NCI-H1092 (cell line): ENCODE measurements at regions not wholly inside any gene's neighbourhood (a gene's known extent, or its start where the extent isn't known, plus 50 kb on each side); places are given as distances from the start of the nearest gene placed in this dataset.
"Not testable (repeated sequence)": the region's sequence is repeated elsewhere in the genome, so short reads cannot be mapped to it uniquely, and the experiment has no call there.

Source experiments
- DNase-seq: peaks from one replicate; lab custom pipeline; 2025; lab: John Stamatoyannopoulos, UW

DNA sequence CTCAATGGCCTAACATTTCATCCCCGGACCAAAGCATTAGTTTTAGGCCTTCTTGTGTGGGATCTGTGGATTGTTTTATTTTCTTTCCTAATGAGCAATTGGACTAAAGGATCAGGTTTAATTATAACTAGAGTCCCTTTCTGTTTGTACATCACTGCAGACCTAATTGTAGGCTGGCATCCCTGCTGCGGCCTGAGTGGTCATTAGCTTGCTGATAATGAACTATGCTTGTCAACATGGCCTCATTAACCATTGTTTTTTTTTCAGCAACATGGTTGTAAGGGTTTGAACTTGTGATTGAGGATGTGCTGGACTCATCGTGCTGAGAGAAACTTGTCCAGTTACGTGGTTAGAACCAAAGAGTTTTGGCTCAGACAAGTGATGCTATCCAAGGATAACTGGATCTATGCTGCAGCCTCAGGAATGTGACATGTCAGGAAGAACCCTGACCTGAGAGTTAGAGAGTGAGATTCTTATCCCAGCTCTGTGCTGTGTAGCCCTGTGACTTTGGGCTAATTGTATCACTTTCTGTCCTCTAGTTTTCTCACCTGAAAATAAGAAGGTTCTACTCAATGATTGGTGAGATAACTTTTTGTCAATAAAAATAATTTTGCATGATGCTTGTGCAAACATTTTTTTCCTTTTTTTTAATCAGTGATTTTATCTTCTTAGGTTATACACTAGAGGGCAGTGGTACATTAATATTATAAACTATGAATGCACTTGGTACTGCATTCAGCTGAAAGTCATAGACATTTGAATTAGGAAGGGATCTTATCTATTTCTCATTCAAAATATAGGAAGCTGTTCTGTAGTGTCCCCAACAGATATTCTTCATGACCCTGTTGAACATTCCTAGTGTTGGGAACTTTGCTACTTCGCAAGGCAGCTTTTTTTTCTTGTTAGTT lies 140.9 kb downstream of the RNF144B start:
- no peak for DNase-seq

DNA sequence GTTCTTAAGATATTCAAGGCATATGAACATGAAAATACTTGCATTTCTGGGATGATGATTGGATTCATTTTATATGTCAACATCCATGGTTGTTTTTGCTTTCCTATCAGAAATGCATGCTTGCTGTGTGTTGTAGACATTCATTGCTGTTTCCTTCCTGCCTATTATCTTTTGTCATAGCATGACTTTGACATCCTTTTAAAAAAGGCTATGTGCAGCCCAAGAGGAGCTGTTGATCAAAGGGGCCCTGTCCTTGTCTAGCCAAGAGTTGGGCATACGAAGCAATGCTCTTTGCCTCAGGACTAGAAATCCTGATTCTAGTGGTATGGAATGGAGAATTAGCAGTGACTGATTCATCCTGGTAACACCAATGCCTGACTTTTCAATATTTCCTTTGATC lies 143.1 kb downstream of the RNF144B start:
- DNase-seq = no peak

DNA sequence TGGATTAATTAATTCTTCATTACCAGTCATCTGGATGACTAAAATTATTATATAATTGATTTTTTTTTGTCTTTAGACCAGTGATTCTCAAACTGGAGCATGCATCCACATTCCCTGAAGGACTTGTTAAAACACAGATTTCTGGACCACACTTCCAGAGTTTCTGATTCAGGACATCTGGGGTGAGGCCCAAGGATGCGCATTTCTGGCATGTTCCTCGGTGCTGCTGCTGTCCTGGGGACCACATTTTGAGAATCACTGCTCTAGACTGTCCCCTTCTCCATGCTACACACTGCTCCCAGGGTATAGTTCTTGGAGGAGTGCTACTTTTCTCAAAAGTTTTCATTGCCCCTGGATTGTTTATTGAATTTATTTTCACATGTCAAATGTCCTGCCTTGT lies 145.0 kb downstream of the RNF144B start:
- DNase-seq = no peak

GRCh38 chr6:18533793-18534192 lies 146.6 kb downstream of the RNF144B start:
- DNase-seq = no peak

DNA sequence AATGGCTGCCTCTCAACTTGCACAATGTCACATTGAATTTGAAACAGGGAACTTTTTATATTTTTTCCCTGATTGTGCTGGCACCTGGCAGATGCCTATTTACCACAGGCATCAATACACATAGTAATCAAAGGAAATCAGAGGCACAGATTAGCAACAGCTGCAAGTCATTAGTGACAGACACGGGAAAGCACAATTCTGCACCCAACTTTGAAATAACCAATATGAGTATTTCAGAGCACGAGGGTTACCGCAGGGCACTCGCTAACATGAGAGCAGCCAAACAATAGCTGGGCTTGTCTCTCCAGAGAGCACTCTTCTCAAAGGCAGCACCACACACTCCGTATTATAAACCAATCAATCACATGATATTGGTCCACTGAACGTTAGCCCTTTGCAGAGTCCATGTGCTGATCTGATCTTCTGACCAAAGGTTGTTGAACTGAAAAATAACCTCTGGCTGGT lies 149.5 kb downstream of the RNF144B start:
- no peak for DNase-seq

DNA sequence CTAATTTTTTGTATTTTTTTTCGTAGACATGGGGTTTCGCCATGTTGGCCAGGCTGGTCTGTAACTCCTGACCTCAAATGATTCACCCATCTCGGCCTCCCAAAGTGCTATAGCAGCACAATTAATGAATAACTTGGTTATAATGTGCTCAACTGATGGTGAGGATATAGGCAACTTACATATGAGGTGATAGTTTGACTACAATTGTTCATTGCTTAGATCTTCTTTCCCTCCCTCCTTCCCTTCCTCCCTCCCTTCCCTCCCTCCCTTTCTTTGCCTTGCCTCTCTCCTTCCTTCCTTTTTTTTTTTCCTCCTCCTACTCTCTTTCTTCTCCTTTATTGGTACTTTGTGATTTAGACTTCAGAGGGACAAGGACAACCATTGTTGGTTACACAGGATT lies 151.2 kb downstream of the RNF144B start:
- no peak for DNase-seq

GRCh38 chr6:18543051-18543450 lies 155.9 kb downstream of the RNF144B start:
- no peak for DNase-seq

GRCh38 chr6:18545142-18545541 lies 158.0 kb downstream of the RNF144B start:
- DNase-seq = not testable (repeated sequence)

GRCh38 chr6:18545726-18546125 lies 158.6 kb downstream of the RNF144B start:
- DNase-seq = no peak

DNA sequence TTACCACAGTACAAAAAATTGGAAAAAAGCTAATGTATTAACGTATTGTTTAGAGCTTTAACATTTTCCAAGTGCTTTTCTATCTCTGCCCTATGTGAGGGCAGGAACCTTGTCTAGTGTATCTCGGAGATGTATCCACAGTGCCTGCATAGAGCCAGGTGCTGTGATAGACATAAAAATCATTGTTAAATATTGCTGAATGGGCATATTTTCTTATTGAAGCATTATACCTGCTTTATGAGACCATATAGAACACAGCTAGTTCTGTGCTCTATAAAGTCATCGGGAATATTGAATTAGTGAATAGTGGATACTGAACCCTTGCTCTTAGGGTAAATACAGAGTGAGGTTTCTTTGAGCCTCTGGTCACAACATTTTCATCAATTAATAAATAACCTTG lies 163.0 kb downstream of the RNF144B start:
- no peak for DNase-seq

GRCh38 chr6:18551228-18551627 lies 164.1 kb downstream of the RNF144B start:
- DNase-seq = no peak

DNA sequence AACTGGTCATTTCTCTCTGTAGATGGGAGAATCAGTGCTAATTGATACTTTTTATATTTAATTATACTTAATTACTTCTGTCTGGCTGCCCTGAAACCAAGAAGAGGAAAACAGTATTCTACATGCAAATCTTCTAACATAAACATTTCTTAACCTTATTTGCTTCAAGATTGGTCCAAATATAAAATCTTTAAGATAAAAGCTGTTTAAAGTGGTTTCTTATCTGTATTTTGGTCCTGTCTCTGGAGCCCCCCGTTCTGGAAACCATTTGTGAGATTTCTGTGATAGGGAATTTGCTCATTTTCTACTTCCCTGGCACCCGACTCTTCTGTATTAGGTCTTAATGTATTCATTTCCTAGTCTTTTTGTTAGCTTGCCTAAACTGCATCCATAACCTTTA lies 168.6 kb downstream of the RNF144B start:
- DNase-seq = no peak

DNA sequence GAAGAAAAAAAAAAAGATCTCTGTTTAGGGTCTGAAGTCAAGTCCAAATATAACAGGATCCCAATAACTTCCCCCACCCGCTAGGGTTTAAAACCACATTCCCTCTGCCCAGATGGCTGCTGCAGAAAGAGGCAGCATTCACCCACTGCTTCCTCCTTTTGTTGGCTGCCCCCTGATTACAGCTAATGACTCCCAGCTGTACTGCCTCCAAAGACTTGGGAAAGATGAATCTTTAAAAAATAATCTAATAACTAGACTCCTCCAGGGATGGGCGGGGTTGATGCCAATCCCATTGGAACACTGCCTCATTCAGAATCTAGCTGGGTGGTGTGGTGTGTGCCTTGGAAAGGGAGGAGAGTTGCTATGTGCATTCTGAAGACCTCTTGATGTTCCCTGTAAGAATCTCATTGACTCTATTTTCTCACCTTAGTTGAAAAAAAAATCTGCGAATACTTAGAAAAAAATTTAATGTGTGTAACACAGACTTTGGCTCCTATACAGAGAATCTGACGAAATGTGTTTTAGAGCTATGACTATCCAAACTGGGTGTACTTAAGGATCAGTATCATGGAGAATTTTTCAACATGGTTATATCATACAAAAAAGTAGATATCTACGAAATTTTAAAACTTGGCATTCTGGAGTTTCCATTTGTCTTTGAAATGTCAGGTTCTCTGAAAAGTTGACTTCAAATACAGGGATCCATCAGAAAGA lies 174.0 kb downstream of the RNF144B start:
- no peak for DNase-seq

- no peak for DNase-seq
Observed at GRCh38 chr6:18562726-18563125, 175.6 kb downstream of the RNF144B start.

DNA sequence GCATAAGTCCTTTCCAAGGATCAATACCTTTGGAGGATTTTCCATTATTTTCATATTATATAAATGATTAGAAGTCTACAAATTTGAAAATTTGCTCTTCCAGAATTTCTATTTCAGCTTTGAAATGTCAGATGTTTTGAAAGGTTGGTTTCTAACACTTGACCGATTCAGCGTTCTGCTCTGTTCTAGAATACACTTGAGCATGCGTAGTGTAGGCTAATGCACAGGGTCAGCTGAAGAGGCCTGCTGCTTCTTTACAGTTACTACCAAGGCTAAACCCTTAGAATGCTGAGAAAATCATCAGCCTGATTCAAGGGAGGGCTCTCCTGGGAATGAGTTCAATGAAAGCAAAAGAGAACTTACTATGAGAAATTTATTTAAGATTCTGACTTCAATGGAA lies 177.6 kb downstream of the RNF144B start:
- DNase-seq = no peak

DNA sequence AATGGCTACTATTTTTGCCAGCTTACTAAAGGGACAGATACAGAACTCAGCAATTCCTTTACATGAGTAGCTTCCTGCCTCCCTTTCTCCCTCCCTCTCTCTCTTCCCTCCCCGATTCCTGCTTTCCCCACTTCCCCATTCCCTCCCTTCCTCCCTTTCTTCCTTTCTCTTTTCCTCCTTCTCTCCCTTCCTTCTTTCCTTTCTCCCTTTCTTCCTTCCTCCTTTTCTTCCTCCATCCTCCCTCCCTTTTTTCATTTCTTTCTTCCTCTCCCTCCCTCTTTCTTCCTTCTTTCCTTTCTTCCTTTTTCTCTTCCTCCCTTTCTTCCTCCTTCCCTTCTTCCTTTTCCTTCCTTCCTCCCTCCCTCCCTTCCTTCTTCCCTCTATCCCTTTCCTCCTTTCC lies 178.1 kb downstream of the RNF144B start:
- no peak for DNase-seq

GRCh38 chr6:18567380-18567779 lies 180.2 kb downstream of the RNF144B start:
- no peak for DNase-seq

GRCh38 chr6:18577491-18577890 lies 190.3 kb downstream of the RNF144B start:
- DNase-seq = no peak

DNA sequence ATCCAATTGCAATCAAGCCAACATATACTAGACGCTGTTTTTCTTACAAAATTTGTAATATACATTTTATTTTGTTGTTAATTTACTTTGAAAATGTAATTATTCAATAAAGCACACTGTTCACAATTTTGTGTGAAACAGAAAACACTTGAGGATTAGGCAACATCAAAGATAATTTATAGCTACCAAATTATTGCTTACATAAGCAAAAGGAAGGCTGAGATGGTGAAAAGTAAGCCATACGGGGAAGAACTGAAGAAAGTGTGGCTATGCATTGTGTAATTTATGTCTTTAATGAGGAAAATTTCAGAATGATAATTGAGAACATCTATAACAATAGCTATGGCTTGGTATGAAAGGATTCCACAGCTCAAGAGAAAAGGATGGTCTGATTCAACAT lies 192.0 kb downstream of the RNF144B start:
- no peak for DNase-seq

GRCh38 chr6:18579869-18580268 lies 192.7 kb downstream of the RNF144B start:
- DNase-seq = no peak

GRCh38 chr6:18584372-18584771 lies 197.2 kb downstream of the RNF144B start:
- DNase-seq = no peak

GRCh38 chr6:18585032-18585573 lies 198.0 kb downstream of the RNF144B start:
- DNase-seq = no peak

GRCh38 chr6:18586133-18586532 lies 199.0 kb downstream of the RNF144B start:
- DNase-seq = no peak
